Retinal pigment epithelial cell (primary cell): ENCODE measurements at regions not wholly inside any gene's neighbourhood (a gene's known extent, or its start where the extent isn't known, plus 50 kb on each side); places are given as distances from the start of the nearest gene placed in this dataset.

ENCODE experiments used
- DNase-seq: peaks from one replicate; pipeline ENCODE4 v3.0.0-alpha.2; 2010; ENCODE audit warnings: low read depth
- H3K4me3 ChIP-seq: 2 replicates; pipeline ENCODE4 v1.5.1; 2011; ENCODE audit warnings: mild to moderate bottlenecking, low read length, control low read depth, moderate library complexity
- CTCF ChIP-seq: conservative IDR thresholded peaks from 2 replicates; pipeline ENCODE4 v1.5.1; 2011; ENCODE audit warnings: low read depth, low read length, control low read depth, inconsistent platforms

- TF ChIP-seq CTCF = no peak
- H3K4me3 ChIP-seq = no peak overlapping the region
- DNase-seq = no peak
Observed at GRCh38 chr16:75909746-75910145, 183.5 kb upstream of the CPHXL start.

- no peak for TF ChIP-seq CTCF
- no peak overlapping the region for H3K4me3 ChIP-seq
- DNase-seq = no peak
Observed at GRCh38 chr16:75911896-75912295, 185.6 kb upstream of the CPHXL start.

- no peak for DNase-seq
- no peak for TF ChIP-seq CTCF
- H3K4me3 ChIP-seq = no peak overlapping the region
Observed at GRCh38 chr16:75913958-75914357, 187.7 kb upstream of the CPHXL start.

GRCh38 chr16:75916451-75916850 lies 190.2 kb upstream of the CPHXL start:
- no peak overlapping the region for H3K4me3 ChIP-seq
- DNase-seq = no peak
- TF ChIP-seq CTCF = no peak

GRCh38 chr16:75918109-75918508 lies 191.8 kb upstream of the CPHXL start:
- TF ChIP-seq CTCF = no peak
- H3K4me3 ChIP-seq = no peak overlapping the region
- no peak for DNase-seq

- peak; percentile 4 for DNase-seq
- TF ChIP-seq CTCF = no peak
- no peak overlapping the region for H3K4me3 ChIP-seq
Observed at GRCh38 chr16:75919664-75920063, 193.4 kb upstream of the CPHXL start.

GRCh38 chr16:75921281-75921680 lies 195.0 kb upstream of the CPHXL start:
- DNase-seq = no peak
- H3K4me3 ChIP-seq = no peak overlapping the region
- no peak for TF ChIP-seq CTCF
